ENCODE measurements at regions not wholly inside any gene's neighbourhood (a gene's known extent, or its start where the extent isn't known, plus 50 kb on each side); places are given as distances from the start of the nearest gene placed in this dataset.

DNA sequence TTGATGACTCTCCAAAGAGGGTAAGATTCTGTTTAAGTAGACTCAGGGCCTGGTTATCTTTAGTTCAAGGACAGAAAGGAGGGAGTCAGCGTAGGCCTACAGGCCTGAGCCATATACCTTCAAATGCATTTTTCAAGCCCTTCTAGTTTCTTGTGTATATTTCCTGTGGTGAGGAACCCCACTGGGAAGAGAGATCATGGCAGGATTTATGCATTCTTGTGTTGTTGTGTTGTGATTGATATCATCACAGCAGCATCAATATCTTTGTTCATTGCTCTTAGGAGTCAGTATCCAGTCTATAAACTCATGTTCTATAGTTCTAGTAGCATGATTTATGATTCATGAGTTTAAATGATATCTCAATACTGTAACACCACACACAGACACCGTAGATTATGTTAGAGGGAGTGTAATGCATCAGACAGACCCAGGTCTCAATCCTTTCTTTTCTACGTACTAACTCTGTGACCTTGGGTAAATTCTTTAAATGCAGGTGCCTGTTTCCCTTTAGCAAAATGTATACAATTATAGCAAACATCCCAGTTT, 427.5 kb downstream of the PDCD6IP start:
- Histone ChIP-seq H3K27ac (ENCODE audit: insufficient read depth, low read depth, low read length, poor library complexity, severe bottlenecking) (no peak overlapping the region), H3K27me3 (ENCODE audit: control insufficient read depth, insufficient read depth, low read length, poor library complexity, severe bottlenecking) (no peaks in the 10 kb centered on the region), H3K36me3 (ENCODE audit: control insufficient read depth, insufficient read depth, low read length) (no peaks in the 10 kb centered on the region), H3K9me3 (ENCODE audit: control insufficient read depth, low read length) (no peaks in the 10 kb centered on the region), H3K4me3 (ENCODE audit: insufficient read depth, low read depth, low read length) (no peak overlapping the region), H3K4me1 (ENCODE audit: control insufficient read depth, insufficient read depth, low read length) (no peaks in the 10 kb centered on the region)
- WGBS, 2 experiments: 84 to 96% methylated on average over 3 of the region's 3 CpGs

DNA sequence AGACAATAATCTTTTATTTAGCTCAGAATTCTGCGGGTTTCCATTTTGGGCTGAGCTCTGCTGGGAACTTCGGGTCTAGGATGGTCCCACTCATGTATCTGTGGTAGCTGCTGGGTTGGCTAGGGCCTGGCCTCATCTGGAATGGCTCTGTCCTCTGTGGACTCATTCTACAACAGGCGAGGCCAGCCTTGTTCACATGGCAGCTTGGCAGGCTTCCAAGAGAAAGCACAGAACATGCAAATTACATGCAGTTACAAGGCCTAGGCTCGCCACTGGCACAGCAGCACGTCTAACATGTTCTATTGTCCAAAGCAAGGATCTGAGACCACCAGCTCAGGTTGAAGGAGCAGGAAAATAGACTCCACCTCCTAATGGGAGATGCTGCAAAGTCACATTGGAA, 431.4 kb downstream of the PDCD6IP start:
- H3K9me3 ChIP-seq (ENCODE audit: control insufficient read depth, low read length): no peaks in the 10 kb centered on the region
- no peaks in the 10 kb centered on the region for H3K36me3 ChIP-seq (ENCODE audit: control insufficient read depth, insufficient read depth, low read length)
- H3K27ac ChIP-seq (ENCODE audit: insufficient read depth, low read depth, low read length, poor library complexity, severe bottlenecking): no peak overlapping the region
- H3K4me3 ChIP-seq (ENCODE audit: insufficient read depth, low read depth, low read length): no peak overlapping the region
- no peaks in the 10 kb centered on the region for H3K4me1 ChIP-seq (ENCODE audit: control insufficient read depth, insufficient read depth, low read length)
- WGBS, 2 experiments: 93 to 95% methylated on average over 5 of the region's 5 CpGs
- H3K27me3 ChIP-seq (ENCODE audit: control insufficient read depth, insufficient read depth, low read length, poor library complexity, severe bottlenecking): no peaks in the 10 kb centered on the region

- H3K36me3 ChIP-seq (ENCODE audit: control insufficient read depth, insufficient read depth, low read length): no peaks in the 10 kb centered on the region
- H3K27me3 ChIP-seq (ENCODE audit: control insufficient read depth, insufficient read depth, low read length, poor library complexity, severe bottlenecking): no peaks in the 10 kb centered on the region
- no peak overlapping the region for H3K27ac ChIP-seq (ENCODE audit: insufficient read depth, low read depth, low read length, poor library complexity, severe bottlenecking)
- WGBS, 2 experiments: 82 to 89% methylated on average over 1 to 2 of the region's 2 CpGs
- no peaks in the 10 kb centered on the region for H3K9me3 ChIP-seq (ENCODE audit: control insufficient read depth, low read length)
- peaks cover 1% of the 10 kb centered on the region for H3K4me1 ChIP-seq (ENCODE audit: control insufficient read depth, insufficient read depth, low read length)
- H3K4me3 ChIP-seq (ENCODE audit: insufficient read depth, low read depth, low read length): no peak overlapping the region
These were observed 436.7 kb downstream of the PDCD6IP start for GRCh38 chr3:34235096-34235495.

- Histone ChIP-seq H3K4me1 (ENCODE audit: control insufficient read depth, insufficient read depth, low read length) (peaks cover 13% of the 10 kb centered on the region), H3K4me3 (ENCODE audit: insufficient read depth, low read depth, low read length) (no peak overlapping the region), H3K27me3 (ENCODE audit: control insufficient read depth, insufficient read depth, low read length, poor library complexity, severe bottlenecking) (no peaks in the 10 kb centered on the region), H3K9me3 (ENCODE audit: control insufficient read depth, low read length) (no peaks in the 10 kb centered on the region), H3K27ac (ENCODE audit: insufficient read depth, low read depth, low read length, poor library complexity, severe bottlenecking) (no peak overlapping the region), H3K36me3 (ENCODE audit: control insufficient read depth, insufficient read depth, low read length) (no peaks in the 10 kb centered on the region)
- 75% methylated on average over 1 of the region's 1 CpG; no CpG with 5 or more reads in 1 of the 2 experiments for WGBS, 2 experiments
These were observed 439.5 kb downstream of the PDCD6IP start for GRCh38 chr3:34237946-34238345.

GRCh38 chr3:34238407-34238806, 440.0 kb downstream of the PDCD6IP start:
- H3K27ac ChIP-seq (ENCODE audit: insufficient read depth, low read depth, low read length, poor library complexity, severe bottlenecking): no peak overlapping the region
- no peak overlapping the region for H3K4me3 ChIP-seq (ENCODE audit: insufficient read depth, low read depth, low read length)
- no peaks in the 10 kb centered on the region for H3K27me3 ChIP-seq (ENCODE audit: control insufficient read depth, insufficient read depth, low read length, poor library complexity, severe bottlenecking)
- WGBS, 2 experiments: 100% methylated on average over 1 of the region's 1 CpG; no CpG with 5 or more reads in 1 of the 2 experiments
- H3K9me3 ChIP-seq (ENCODE audit: control insufficient read depth, low read length): no peaks in the 10 kb centered on the region
- H3K36me3 ChIP-seq (ENCODE audit: control insufficient read depth, insufficient read depth, low read length): no peaks in the 10 kb centered on the region
- H3K4me1 ChIP-seq (ENCODE audit: control insufficient read depth, insufficient read depth, low read length): peaks cover 13% of the 10 kb centered on the region

- Histone ChIP-seq H3K27ac (ENCODE audit: insufficient read depth, low read depth, low read length, poor library complexity, severe bottlenecking) (no peak overlapping the region), H3K36me3 (ENCODE audit: control insufficient read depth, insufficient read depth, low read length) (no peaks in the 10 kb centered on the region), H3K4me1 (ENCODE audit: control insufficient read depth, insufficient read depth, low read length) (peaks cover 13% of the 10 kb centered on the region), H3K9me3 (ENCODE audit: control insufficient read depth, low read length) (no peaks in the 10 kb centered on the region), H3K4me3 (ENCODE audit: insufficient read depth, low read depth, low read length) (no peak overlapping the region), H3K27me3 (ENCODE audit: control insufficient read depth, insufficient read depth, low read length, poor library complexity, severe bottlenecking) (no peaks in the 10 kb centered on the region)
- 95 to 97% methylated on average over 4 of the region's 4 CpGs for WGBS, 2 experiments
These were observed 440.9 kb downstream of the PDCD6IP start for GRCh38 chr3:34239287-34239686.

GRCh38 chr3:34239875-34240274, 441.4 kb downstream of the PDCD6IP start:
- Histone ChIP-seq H3K36me3 (ENCODE audit: control insufficient read depth, insufficient read depth, low read length) (no peaks in the 10 kb centered on the region), H3K27me3 (ENCODE audit: control insufficient read depth, insufficient read depth, low read length, poor library complexity, severe bottlenecking) (no peaks in the 10 kb centered on the region), H3K4me3 (ENCODE audit: insufficient read depth, low read depth, low read length) (no peak overlapping the region), H3K9me3 (ENCODE audit: control insufficient read depth, low read length) (no peaks in the 10 kb centered on the region), H3K4me1 (ENCODE audit: control insufficient read depth, insufficient read depth, low read length) (peaks cover 13% of the 10 kb centered on the region), H3K27ac (ENCODE audit: insufficient read depth, low read depth, low read length, poor library complexity, severe bottlenecking) (no peak overlapping the region)

- no peak overlapping the region for H3K27ac ChIP-seq (ENCODE audit: insufficient read depth, low read depth, low read length, poor library complexity, severe bottlenecking)
- H3K36me3 ChIP-seq (ENCODE audit: control insufficient read depth, insufficient read depth, low read length): no peaks in the 10 kb centered on the region
- H3K4me1 ChIP-seq (ENCODE audit: control insufficient read depth, insufficient read depth, low read length): no peaks in the 10 kb centered on the region
- no peaks in the 10 kb centered on the region for H3K9me3 ChIP-seq (ENCODE audit: control insufficient read depth, low read length)
- H3K4me3 ChIP-seq (ENCODE audit: insufficient read depth, low read depth, low read length): no peak overlapping the region
- no CpG with 5 or more reads among the region's 1 CpG for WGBS, 2 experiments
- H3K27me3 ChIP-seq (ENCODE audit: control insufficient read depth, insufficient read depth, low read length, poor library complexity, severe bottlenecking): no peaks in the 10 kb centered on the region
These were observed 449.0 kb downstream of the PDCD6IP start for GRCh38 chr3:34247401-34247800.

GRCh38 chr3:34248352-34248751, 449.9 kb downstream of the PDCD6IP start:
- H3K27me3 ChIP-seq (ENCODE audit: control insufficient read depth, insufficient read depth, low read length, poor library complexity, severe bottlenecking): no peaks in the 10 kb centered on the region
- H3K4me1 ChIP-seq (ENCODE audit: control insufficient read depth, insufficient read depth, low read length): no peaks in the 10 kb centered on the region
- H3K27ac ChIP-seq (ENCODE audit: insufficient read depth, low read depth, low read length, poor library complexity, severe bottlenecking): no peak overlapping the region
- H3K4me3 ChIP-seq (ENCODE audit: insufficient read depth, low read depth, low read length): no peak overlapping the region
- no peaks in the 10 kb centered on the region for H3K36me3 ChIP-seq (ENCODE audit: control insufficient read depth, insufficient read depth, low read length)
- H3K9me3 ChIP-seq (ENCODE audit: control insufficient read depth, low read length): no peaks in the 10 kb centered on the region
- WGBS, 2 experiments: 93 to 97% methylated on average over 2 of the region's 2 CpGs

DNA sequence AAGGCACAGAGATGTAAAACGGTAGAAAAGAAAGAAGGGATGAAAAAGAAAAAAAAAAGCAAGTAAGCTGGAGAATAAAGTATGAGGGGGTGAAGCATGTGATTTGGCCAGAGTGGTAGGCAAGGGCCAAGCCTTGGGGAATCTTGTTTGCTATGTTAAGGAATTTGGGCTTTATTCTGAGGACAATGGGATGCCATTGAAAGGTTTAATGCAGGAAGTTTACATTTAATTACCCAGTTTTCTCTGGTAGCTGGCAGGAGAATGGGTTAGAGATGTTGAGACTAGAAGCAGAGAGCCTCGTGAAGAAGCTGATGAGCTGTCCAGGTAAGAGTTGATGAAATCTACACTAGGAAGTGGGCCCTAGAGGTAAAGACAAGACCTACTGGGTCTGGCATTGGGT, 455.9 kb downstream of the PDCD6IP start:
- H3K4me1 ChIP-seq (ENCODE audit: control insufficient read depth, insufficient read depth, low read length): peaks cover 45% of the 10 kb centered on the region
- no peak overlapping the region for H3K4me3 ChIP-seq (ENCODE audit: insufficient read depth, low read depth, low read length)
- 51 to 54% methylated on average over 2 of the region's 2 CpGs for WGBS, 2 experiments
- no peaks in the 10 kb centered on the region for H3K36me3 ChIP-seq (ENCODE audit: control insufficient read depth, insufficient read depth, low read length)
- H3K27ac ChIP-seq (ENCODE audit: insufficient read depth, low read depth, low read length, poor library complexity, severe bottlenecking): no peak overlapping the region
- H3K27me3 ChIP-seq (ENCODE audit: control insufficient read depth, insufficient read depth, low read length, poor library complexity, severe bottlenecking): no peaks in the 10 kb centered on the region
- H3K9me3 ChIP-seq (ENCODE audit: control insufficient read depth, low read length): no peaks in the 10 kb centered on the region

DNA sequence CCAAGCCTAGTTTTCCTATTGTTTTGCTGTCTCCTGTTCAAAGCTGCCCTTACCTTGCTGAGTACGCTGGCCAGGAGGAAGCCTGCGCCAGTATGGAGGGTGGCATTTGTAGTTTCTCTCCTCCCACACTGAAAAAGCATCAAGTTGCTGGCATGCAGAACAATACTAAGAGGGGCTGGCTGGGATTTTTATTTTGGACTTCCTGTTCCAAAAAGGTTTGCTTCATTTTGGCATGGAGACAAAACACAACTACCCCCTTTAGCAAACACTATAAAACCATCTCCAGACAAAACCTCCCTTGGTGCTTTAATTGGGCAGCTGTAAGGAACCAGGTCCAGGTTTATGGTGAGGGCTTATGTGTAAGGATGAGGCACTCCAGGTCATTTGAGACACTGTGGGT, 457.6 kb downstream of the PDCD6IP start:
- Histone ChIP-seq H3K36me3 (ENCODE audit: control insufficient read depth, insufficient read depth, low read length) (no peaks in the 10 kb centered on the region), H3K27ac (ENCODE audit: insufficient read depth, low read depth, low read length, poor library complexity, severe bottlenecking) (peak overlapping the region; percentile 72), H3K9me3 (ENCODE audit: control insufficient read depth, low read length) (no peaks in the 10 kb centered on the region), H3K4me3 (ENCODE audit: insufficient read depth, low read depth, low read length) (no peak overlapping the region), H3K4me1 (ENCODE audit: control insufficient read depth, insufficient read depth, low read length) (peaks cover 47% of the 10 kb centered on the region), H3K27me3 (ENCODE audit: control insufficient read depth, insufficient read depth, low read length, poor library complexity, severe bottlenecking) (no peaks in the 10 kb centered on the region)
- 91% methylated on average over 2 of the region's 2 CpGs for WGBS, 2 experiments

Data from ectodermal cell (in vitro differentiated cells).